DND-41 (cell line): ENCODE measurements at regions not wholly inside any gene's neighbourhood (a gene's known extent, or its start where the extent isn't known, plus 50 kb on each side); places are given as distances from the start of the nearest gene placed in this dataset.

Experiments
- ATAC-seq: fragments of 200-7000 bp; cut with Tn5 transposase; 3 replicates; pipeline ENCODE4 v1.9.1; 2021; ENCODE audit warnings: low read depth; ENCODE audit not compliant: insufficient read depth
- DNase-seq: peaks from one replicate; pipeline ENCODE4 v3.0.0-alpha.2; 2020
- H2AFZ ChIP-seq: 2 replicates; pipeline ENCODE4 v1.6.0; 2012; ENCODE audit warnings: low read depth, low read length
- H3K27ac ChIP-seq: 2 replicates; pipeline ENCODE4 v1.5.1; 2012; ENCODE audit warnings: low read length, inconsistent platforms
- H3K27me3 ChIP-seq: fragments of 200-600 bp; sonication (generic); 2 replicates; pipeline ENCODE4 v1.6.0; 2012; ENCODE audit warnings: low read length, mild to moderate bottlenecking, inconsistent platforms; ENCODE audit not compliant: insufficient read depth, poor library complexity
- H3K36me3 ChIP-seq: 2 replicates; pipeline ENCODE4 v1.5.1; 2012; ENCODE audit warnings: low read length, inconsistent platforms; ENCODE audit not compliant: insufficient read depth
- H3K4me1 ChIP-seq: 2 replicates; pipeline ENCODE4 v1.5.1; 2012; ENCODE audit warnings: mild to moderate bottlenecking, low read length; ENCODE audit not compliant: insufficient read depth
- H3K4me2 ChIP-seq: 2 replicates; pipeline ENCODE4 v1.6.0; 2012; ENCODE audit warnings: mild to moderate bottlenecking, moderate library complexity, low read length, inconsistent platforms; ENCODE audit not compliant: insufficient read depth
- H3K4me3 ChIP-seq, 2 experiments: fragments of 200-600 bp in 1 of 2; shearing (Covaris generic) in 1 of 2; 2 replicates each; pipeline ENCODE4 v1.5.1; 2012 to 2016; ENCODE audit warnings: inconsistent platforms in 2 of 2, low read length in 2 of 2, mild to moderate bottlenecking in 2 of 2, low read depth in 1 of 2, moderate library complexity in 1 of 2
- H3K79me2 ChIP-seq: 2 replicates; pipeline ENCODE4 v1.6.0; 2012; ENCODE audit warnings: low read length, inconsistent platforms; ENCODE audit not compliant: insufficient read depth
- H3K9ac ChIP-seq: 2 replicates; pipeline ENCODE4 v1.6.0; 2012; ENCODE audit warnings: low read depth, mild to moderate bottlenecking, inconsistent platforms, low read length, moderate library complexity
- H3K9me3 ChIP-seq: 2 replicates; pipeline ENCODE4 v1.5.1; 2012; ENCODE audit warnings: low read length, moderate library complexity, mild to moderate bottlenecking, inconsistent platforms; ENCODE audit not compliant: insufficient read depth, severe bottlenecking
- H4K20me1 ChIP-seq: 2 replicates; pipeline ENCODE4 v1.6.0; 2012; ENCODE audit warnings: low read length; ENCODE audit not compliant: insufficient read depth
- CTCF ChIP-seq: IDR thresholded peaks from 2 replicates; pipeline ENCODE4 v1.5.1; 2012; ENCODE audit warnings: borderline replicate concordance, low read length, moderate library complexity, mild to moderate bottlenecking; ENCODE audit not compliant: poor library complexity, severe bottlenecking; ENCODE audit errors: extremely low read depth
- EZH2 ChIP-seq: IDR thresholded peaks from 3 replicates; pipeline ENCODE4 v1.6.1; 2012; ENCODE audit warnings: borderline replicate concordance, low read depth, mild to moderate bottlenecking, moderate library complexity, low read length, inconsistent platforms; ENCODE audit not compliant: severe bottlenecking

GRCh38 chr2:120847700-120848321 lies 112.1 kb downstream of the GLI2 start:
- H2AFZ ChIP-seq: no peak overlapping the region
- H3K4me3 ChIP-seq: no peak overlapping the region
- TF ChIP-seq EZH2 (no peak), CTCF (no peak)
- ATAC-seq (no peak), DNase-seq (no peak)
- peaks cover 3% of the 10 kb centered on the region for H3K27me3 ChIP-seq
- H3K79me2 ChIP-seq: no peaks in the 10 kb centered on the region
- no peaks in the 10 kb centered on the region for H3K4me1 ChIP-seq
- no peak overlapping the region for H3K4me2 ChIP-seq
- H4K20me1 ChIP-seq: no peaks in the 10 kb centered on the region
- no peak overlapping the region for H3K9ac ChIP-seq
- no peaks in the 10 kb centered on the region for H3K36me3 ChIP-seq
- no peak overlapping the region for H3K27ac ChIP-seq
- H3K9me3 ChIP-seq: no peaks in the 10 kb centered on the region

GRCh38 chr2:120849278-120849677 lies 113.6 kb downstream of the GLI2 start:
- no peak overlapping the region for H2AFZ ChIP-seq
- H4K20me1 ChIP-seq: no peaks in the 10 kb centered on the region
- H3K9me3 ChIP-seq: no peaks in the 10 kb centered on the region
- H3K36me3 ChIP-seq: no peaks in the 10 kb centered on the region
- H3K27ac ChIP-seq: no peak overlapping the region
- H3K9ac ChIP-seq: no peak overlapping the region
- no peak for ATAC-seq
- no peaks in the 10 kb centered on the region for H3K79me2 ChIP-seq
- H3K4me1 ChIP-seq: no peaks in the 10 kb centered on the region
- H3K27me3 ChIP-seq: peaks cover 3% of the 10 kb centered on the region
- no peak overlapping the region for H3K4me3 ChIP-seq
- H3K4me2 ChIP-seq: no peak overlapping the region
- DNase-seq: no peak
- TF ChIP-seq CTCF (no peak), EZH2 (no peak)

GRCh38 chr2:120850551-120850950 lies 114.9 kb downstream of the GLI2 start:
- Histone ChIP-seq H4K20me1 (no peaks in the 10 kb centered on the region), H3K4me1 (no peaks in the 10 kb centered on the region), H3K4me2 (no peak overlapping the region), H2AFZ (no peak overlapping the region), H3K9ac (no peak overlapping the region), H3K4me3 (no peak overlapping the region), H3K79me2 (no peaks in the 10 kb centered on the region), H3K36me3 (no peaks in the 10 kb centered on the region), H3K27ac (no peak overlapping the region), H3K27me3 (peaks cover 3% of the 10 kb centered on the region), H3K9me3 (no peaks in the 10 kb centered on the region)
- no peak for TF ChIP-seq EZH2
- TF ChIP-seq CTCF: no peak
- ATAC-seq: no peak
- DNase-seq: no peak
